ENCODE measurements at regions not wholly inside any gene's neighbourhood (a gene's known extent, or its start where the extent isn't known, plus 50 kb on each side); places are given as distances from the start of the nearest gene placed in this dataset.

DNA sequence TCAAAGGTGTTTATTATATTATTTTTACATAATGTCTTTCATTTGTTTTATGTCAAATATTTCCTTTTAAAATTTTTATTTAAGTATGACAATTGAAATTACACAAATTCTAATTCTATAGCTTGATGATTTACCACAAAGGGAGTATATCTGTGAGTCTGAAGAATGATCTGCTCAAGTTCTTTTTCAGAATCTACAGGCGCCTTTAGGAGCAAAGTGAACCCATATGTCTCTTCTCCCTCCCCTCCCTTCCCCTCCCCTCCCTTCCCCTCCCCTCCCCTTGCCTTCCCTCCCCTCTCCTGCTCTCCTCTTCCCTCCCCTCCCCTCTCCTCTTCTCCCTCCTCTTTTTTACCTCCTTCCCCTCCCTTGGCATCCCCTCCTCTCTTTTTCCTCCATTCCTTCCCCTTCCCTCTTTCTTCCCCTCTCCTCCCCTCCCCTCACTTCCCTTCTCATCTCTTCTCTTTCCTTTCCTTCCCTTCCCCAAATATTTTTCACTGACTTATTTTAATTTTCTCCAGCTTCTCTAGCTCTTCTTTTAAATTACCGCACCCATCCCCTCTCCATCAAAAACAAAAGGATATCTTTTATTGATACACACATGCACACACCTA is 495.3 kb upstream of the PIK3R1 start:
- no peak for DNase-seq (ENCODE audit: low read depth, low spot score)
- ChIA-PET SMC1A (ENCODE audit: uncharacterized antibody, unreplicated experiment) (no interaction called here), RAD21 (ENCODE audit: unreplicated experiment) (no interaction called here), POLR2A (interaction anchor here (0.6 kb wide), 1 partner anchor 208 kb away, joined by 3 read pairs; no protein-coding TSS in a partner anchor), CTCF (no interaction called here)
- H3K9me3 ChIP-seq (replicated peaks; ENCODE audit: control insufficient read depth, insufficient read depth, low read length): no peaks in the 10 kb centered on the region
- WGBS (ENCODE audit: insufficient coverage, insufficient replicate concordance, low lambda C conversion rate, missing lambda C conversion rate): 48% methylated on average over 2 of the region's 2 CpGs
- no peaks in the 10 kb centered on the region for H3K79me2 ChIP-seq (ENCODE audit: control insufficient read depth, insufficient read depth, low read length)
- no peaks in the 10 kb centered on the region for H3K4me1 ChIP-seq (ENCODE audit: control insufficient read depth, insufficient read depth, low read length)
- no peaks in the 10 kb centered on the region for H4K20me1 ChIP-seq (ENCODE audit: control insufficient read depth, insufficient read depth)
- H3K9ac ChIP-seq (ENCODE audit: control insufficient read depth, insufficient read depth, low read length): no peak overlapping the region
- no peaks in the 10 kb centered on the region for H3K36me3 ChIP-seq (ENCODE audit: control insufficient read depth in 2 of 2, insufficient read depth in 2 of 2, low read length in 1 of 2)
- H3K4me2 ChIP-seq (ENCODE audit: control insufficient read depth, insufficient read depth): no peak overlapping the region
- intact Hi-C loops (cut with micrococcal nuclease; ENCODE audit: unreplicated experiment): no loop called here
- in situ Hi-C loops (cut with MboI): no loop called here
- H3K27ac ChIP-seq (ENCODE audit: control insufficient read depth, insufficient read depth): no peak overlapping the region
- no peak for TF ChIP-seq NFYA (IDR thresholded peaks at IDR 0.05; ENCODE audit: borderline replicate concordance, low read depth, low read length)
- TF ChIP-seq ZSCAN29 (IDR thresholded peaks at IDR 0.05): no peak
- TF ChIP-seq BMI1 (IDR thresholded peaks at IDR 0.05; ENCODE audit: borderline replicate concordance): no peak
- no peak for TF ChIP-seq TCF12 (IDR thresholded peaks at IDR 0.05; ENCODE audit: low read depth, low read length)
- no peak for TF ChIP-seq HDAC6 (IDR thresholded peaks at IDR 0.05; ENCODE audit: unreplicated experiment)
- TF ChIP-seq MYB (IDR thresholded peaks at IDR 0.05; ENCODE audit: borderline replicate concordance, low read depth, low read length): no peak
- no peak for TF ChIP-seq ZNF274 (IDR thresholded peaks at IDR 0.05; ENCODE audit: insufficient read depth, insufficient read length)
- TF ChIP-seq POU2F2 (IDR thresholded peaks at IDR 0.05; ENCODE audit: borderline replicate concordance, low read depth, low read length): no peak
- no peak for TF ChIP-seq SKIL (IDR thresholded peaks at IDR 0.05; ENCODE audit: low read depth, poor library complexity, severe bottlenecking)
- no peak for TF ChIP-seq POLR2A (IDR thresholded peaks at IDR 0.05; ENCODE audit: low read depth, low read length)
- no peak for TF ChIP-seq HSF1 (IDR thresholded peaks at IDR 0.05; ENCODE audit: low read depth, low read length)
- no peak for TF ChIP-seq BHLHE40 (IDR thresholded peaks at IDR 0.05; ENCODE audit: borderline replicate concordance in 1 of 2, low read depth in 2 of 2, low read length in 1 of 2)
- no peak for TF ChIP-seq ZNF622 (IDR thresholded peaks at IDR 0.05)
- no peak for TF ChIP-seq EZH2 (IDR thresholded peaks at IDR 0.05; ENCODE audit: borderline replicate concordance, control insufficient read depth, low read depth, low read length)
- TF ChIP-seq CREM (IDR thresholded peaks at IDR 0.05; ENCODE audit: low read depth): no peak
- no peak for TF ChIP-seq SMC3 (IDR thresholded peaks at IDR 0.05; ENCODE audit: borderline replicate concordance, low read length)
- TF ChIP-seq YBX1 (IDR thresholded peaks at IDR 0.05): no peak
- no peak for TF ChIP-seq RELA (IDR thresholded peaks at IDR 0.05; ENCODE audit: borderline replicate concordance, partially characterized antibody)
- no peak for TF ChIP-seq ZBTB40 (IDR thresholded peaks at IDR 0.05; ENCODE audit: borderline replicate concordance)
- ATAC-seq: no peak
- BruUV-seq (replicated peaks): no TSS peak
- H2AFZ ChIP-seq (ENCODE audit: control insufficient read depth, low read depth, low read length): no peak overlapping the region
- no peak for FAIRE-seq
- H3K4me3 ChIP-seq: no peak overlapping the region
- no peaks in the 10 kb centered on the region for H3K27me3 ChIP-seq (replicated peaks in 1 of 2; ENCODE audit: control insufficient read depth in 2 of 2, insufficient read depth in 2 of 2, low read length in 1 of 2)
